Esophagus muscularis mucosa (tissue), 4 donors: ENCODE measurements at regions not wholly inside any gene's neighbourhood (a gene's known extent, or its start where the extent isn't known, plus 50 kb on each side); places are given as distances from the start of the nearest gene placed in this dataset.

ENCODE experiments used
- DNase-seq: peaks from one replicate; pipeline ENCODE4 v3.0.0-alpha.2; 2017; ENCODE audit errors: extremely low spot score
- H3K27ac ChIP-seq, 4 donors: fragments of 200-600 bp; sonication (generic); replicated peaks in 1 of 4; 1 replicate in 3 of 4; 2 replicates in 1 of 4; pipeline ENCODE4 v1.5.1; 2016 to 2019; ENCODE audit warnings: mild to moderate bottlenecking in 1 of 4
- H3K27me3 ChIP-seq, 4 donors: fragments of 200-600 bp; sonication (generic); one replicate each; pipeline versions ENCODE4 v1.5.1 to v1.6.0; 2016 to 2019
- H3K36me3 ChIP-seq, 4 donors: fragments of 200-600 bp; sonication (generic); one replicate each; pipeline ENCODE4 v1.5.1; 2016 to 2019
- H3K4me1 ChIP-seq, 4 donors: fragments of 200-600 bp; sonication (generic); one replicate each; pipeline ENCODE4 v1.5.1; 2016 to 2019
- H3K4me3 ChIP-seq, 4 donors: fragments of 200-600 bp; sonication (generic); 1 replicate in 2 of 4; 2 replicates in 2 of 4; pipeline ENCODE4 v1.5.1; 2016 to 2019; ENCODE audit warnings: mild to moderate bottlenecking in 4 of 4, moderate library complexity in 1 of 4
- H3K9me3 ChIP-seq, 4 donors: fragments of 200-600 bp; sonication (generic); 1 replicate in 3 of 4; 2 replicates in 1 of 4; pipeline ENCODE4 v1.5.1; 2016 to 2019
- CTCF ChIP-seq, 3 experiments: fragments of 200-600 bp in 2 of 3; fragments of 450-650 bp in 1 of 3; sonication (generic) in 2 of 3; IDR thresholded peaks; one replicate each; pipeline ENCODE4 v1.5.1; 2017 to 2019; ENCODE audit warnings: antibody characterized with exemption in 3 of 3, mild to moderate bottlenecking in 2 of 3, moderate library complexity in 1 of 3
- EP300 ChIP-seq: sonication (generic); formaldehyde crosslinking; IDR thresholded peaks from one replicate; pipeline ENCODE4 v1.6.1; 2017; ENCODE audit warnings: antibody characterized with exemption
- POLR2A ChIP-seq: fragments of 450-650 bp; IDR thresholded peaks from one replicate; pipeline ENCODE4 v1.6.1; 2017; ENCODE audit warnings: antibody characterized with exemption, moderate library complexity, mild to moderate bottlenecking, low read depth
- POLR2AphosphoS5 ChIP-seq, 2 donors: sonication (generic); formaldehyde crosslinking; IDR thresholded peaks; one replicate each; pipeline ENCODE4 v1.6.1; 2017; ENCODE audit warnings: antibody characterized with exemption in 2 of 2
- WGBS: methylation state at CpG from one replicate; pipeline ENCODE4 v1.1.5; 2018; 5-methylcytosine and 5-hydroxymethylcytosine counted together
- intact Hi-C: fragments of 100-400 bp; cut with DNase I; formaldehyde crosslinking; loops from one replicate; pipeline ENCODE4 v1.15.1; 2023

GRCh38 chr10:125260260-125260659 lies 99.9 kb upstream of the CTBP2 start:
- TF ChIP-seq POLR2AphosphoS5 (IDR thresholded peaks at IDR 0.05) (no peak), CTCF (IDR thresholded peaks at IDR 0.05) (no peak), POLR2A (no peak), EP300 (no peak)

GRCh38 chr10:125259651-125260050 lies 99.3 kb upstream of the CTBP2 start:
- H3K9me3 ChIP-seq = no peaks in the 10 kb centered on the region
- intact Hi-C loops = no loop called here
- H3K27me3 ChIP-seq = peaks cover 0 to 23% (median 0%) of the 10 kb centered on the region in 4 donors
- 93% methylated on average over 3 of the region's 4 CpGs for WGBS
- peak; percentile 87 for DNase-seq
- no peaks in the 10 kb centered on the region for H3K4me1 ChIP-seq
- H3K27ac ChIP-seq = no peak overlapping the region
- no peaks in the 10 kb centered on the region for H3K36me3 ChIP-seq
- TF ChIP-seq POLR2AphosphoS5 (IDR thresholded peaks at IDR 0.05) (no peak), POLR2A (no peak), CTCF (IDR thresholded peaks at IDR 0.05) (no peak)
- H3K4me3 ChIP-seq = no peak overlapping the region

More at GRCh38 chr10:125260260-125260659, 99.9 kb upstream of the CTBP2 start:
- H3K9me3 ChIP-seq = no peaks in the 10 kb centered on the region
- peaks cover 0 to 29% (median 0%) of the 10 kb centered on the region in 4 donors for H3K27me3 ChIP-seq
- WGBS = 81% methylated on average over 9 of the region's 9 CpGs
- H3K4me1 ChIP-seq = no peaks in the 10 kb centered on the region
- peak; percentile 31 for DNase-seq
- no peak overlapping the region for H3K27ac ChIP-seq
- no peak overlapping the region for H3K4me3 ChIP-seq
- intact Hi-C loops = no loop called here
- no peaks in the 10 kb centered on the region for H3K36me3 ChIP-seq

GRCh38 chr10:125258676-125259075 lies 98.3 kb upstream of the CTBP2 start:
- Histone ChIP-seq H3K36me3 (no peaks in the 10 kb centered on the region), H3K9me3 (no peaks in the 10 kb centered on the region), H3K27ac (no peak overlapping the region), H3K4me3 (no peak overlapping the region), H3K27me3 (peaks cover 0 to 14% (median 0%) of the 10 kb centered on the region in 4 donors), H3K4me1 (no peaks in the 10 kb centered on the region)
- intact Hi-C loops = no loop called here
- DNase-seq = peak; percentile 78
- TF ChIP-seq CTCF (IDR thresholded peaks at IDR 0.05) (no peak), EP300 (no peak), POLR2AphosphoS5 (IDR thresholded peaks at IDR 0.05) (no peak), POLR2A (no peak)
- WGBS = 50% methylated on average over 2 of the region's 2 CpGs

GRCh38 chr10:125257521-125258108 lies 97.3 kb upstream of the CTBP2 start:
- Histone ChIP-seq H3K9me3 (peaks cover 0 to 6% (median 0%) of the 10 kb centered on the region in 4 donors), H3K4me1 (no peaks in the 10 kb centered on the region), H3K4me3 (no peak overlapping the region), H3K36me3 (no peaks in the 10 kb centered on the region), H3K27me3 (peaks cover 0 to 14% (median 0%) of the 10 kb centered on the region in 4 donors), H3K27ac (no peak overlapping the region)
- TF ChIP-seq POLR2A = no peak
- no peak for TF ChIP-seq POLR2AphosphoS5 (IDR thresholded peaks at IDR 0.05)
- no peak for TF ChIP-seq EP300
- no peak for TF ChIP-seq CTCF (IDR thresholded peaks at IDR 0.05)
- 76% methylated on average over 12 of the region's 12 CpGs for WGBS
- DNase-seq = peak; percentile 79
- intact Hi-C loops = no loop called here

- intact Hi-C loops = no loop called here
- H3K4me3 ChIP-seq = no peak overlapping the region
These were observed 95.7 kb upstream of the CTBP2 start for GRCh38 chr10:125256026-125256425.

More at GRCh38 chr10:125256026-125256425, 95.7 kb upstream of the CTBP2 start:
- Histone ChIP-seq H3K9me3 (peaks cover 0 to 18% (median 2%) of the 10 kb centered on the region in 4 donors), H3K27me3 (peaks cover 0 to 14% (median 0%) of the 10 kb centered on the region in 4 donors), H3K4me1 (no peaks in the 10 kb centered on the region), H3K27ac (no peak overlapping the region), H3K36me3 (no peaks in the 10 kb centered on the region)
- peak; percentile 77 for DNase-seq
- TF ChIP-seq EP300 (no peak), POLR2AphosphoS5 (IDR thresholded peaks at IDR 0.05) (no peak), CTCF (IDR thresholded peaks at IDR 0.05) (no peak), POLR2A (no peak)
- WGBS = 74% methylated on average over 4 of the region's 4 CpGs
